ENCODE measurements at regions not wholly inside any gene's neighbourhood (a gene's known extent, or its start where the extent isn't known, plus 50 kb on each side); places are given as distances from the start of the nearest gene placed in this dataset.

DNA sequence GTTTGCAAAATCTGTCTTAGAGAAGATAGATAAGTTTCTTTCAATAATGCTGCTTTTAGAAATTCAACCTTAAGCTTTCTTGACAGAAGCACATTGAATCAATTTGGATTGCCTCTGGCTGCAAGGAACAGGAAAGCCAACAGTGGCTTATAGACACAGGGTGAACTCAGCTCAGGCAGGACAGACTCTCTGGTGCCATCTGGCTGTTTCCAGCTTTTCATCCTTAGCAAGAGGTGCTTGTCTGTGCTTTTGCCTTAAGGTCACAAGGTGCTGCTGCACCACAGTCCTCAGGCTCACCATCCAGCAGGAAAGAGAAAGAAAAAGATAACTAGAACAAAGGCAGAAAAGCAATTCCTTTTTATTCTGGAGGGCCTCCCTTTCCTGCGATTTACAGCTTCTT, 93.7 kb upstream of the ETS2 start:
- TF ChIP-seq ZNF622 (IDR thresholded peaks at IDR 0.05), result no peak
- no peak for TF ChIP-seq SPI1 (IDR thresholded peaks at IDR 0.05; ENCODE audit: borderline replicate concordance, insufficient read depth, low read depth, low read length)
- TF ChIP-seq CEBPB (IDR thresholded peaks at IDR 0.05; ENCODE audit: borderline replicate concordance in 1 of 2, low read depth in 2 of 2, low read length in 2 of 2), result no peak
- TF ChIP-seq, protein P1, sequence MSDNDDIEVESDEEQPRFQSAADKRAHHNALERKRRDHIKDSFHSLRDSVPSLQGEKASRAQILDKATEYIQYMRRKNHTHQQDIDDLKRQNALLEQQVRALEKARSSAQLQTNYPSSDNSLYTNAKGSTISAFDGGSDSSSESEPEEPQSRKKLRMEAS (IDR thresholded peaks at IDR 0.05; ENCODE audit: low read depth, low read length), result no peak
- TF ChIP-seq, protein P2, sequence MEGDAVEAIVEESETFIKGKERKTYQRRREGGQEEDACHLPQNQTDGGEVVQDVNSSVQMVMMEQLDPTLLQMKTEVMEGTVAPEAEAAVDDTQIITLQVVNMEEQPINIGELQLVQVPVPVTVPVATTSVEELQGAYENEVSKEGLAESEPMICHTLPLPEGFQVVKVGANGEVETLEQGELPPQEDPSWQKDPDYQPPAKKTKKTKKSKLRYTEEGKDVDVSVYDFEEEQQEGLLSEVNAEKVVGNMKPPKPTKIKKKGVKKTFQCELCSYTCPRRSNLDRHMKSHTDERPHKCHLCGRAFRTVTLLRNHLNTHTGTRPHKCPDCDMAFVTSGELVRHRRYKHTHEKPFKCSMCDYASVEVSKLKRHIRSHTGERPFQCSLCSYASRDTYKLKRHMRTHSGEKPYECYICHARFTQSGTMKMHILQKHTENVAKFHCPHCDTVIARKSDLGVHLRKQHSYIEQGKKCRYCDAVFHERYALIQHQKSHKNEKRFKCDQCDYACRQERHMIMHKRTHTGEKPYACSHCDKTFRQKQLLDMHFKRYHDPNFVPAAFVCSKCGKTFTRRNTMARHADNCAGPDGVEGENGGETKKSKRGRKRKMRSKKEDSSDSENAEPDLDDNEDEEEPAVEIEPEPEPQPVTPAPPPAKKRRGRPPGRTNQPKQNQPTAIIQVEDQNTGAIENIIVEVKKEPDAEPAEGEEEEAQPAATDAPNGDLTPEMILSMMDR (IDR thresholded peaks at IDR 0.05 in 2 of 3, conservative IDR thresholded peaks at IDR 0.05 in 1 of 3; ENCODE audit: control insufficient read depth in 2 of 3, extremely low read depth in 1 of 3, insufficient read depth in 1 of 3, low read depth in 3 of 3, low read length in 3 of 3), result peak; percentile 3 to 33 (median 9); a peak in 2 of 6 replicates
- no peak for TF ChIP-seq BRCA1 (IDR thresholded peaks at IDR 0.05; ENCODE audit: low read depth, low read length)
- no peak for TF ChIP-seq MXI1 (IDR thresholded peaks at IDR 0.05; ENCODE audit: low read depth, low read length)
- TF ChIP-seq JUNB (IDR thresholded peaks at IDR 0.05), result no peak
- no peak for TF ChIP-seq POLR2A (IDR thresholded peaks at IDR 0.05; ENCODE audit: low read depth, low read length)
- TF ChIP-seq CBX5 (IDR thresholded peaks at IDR 0.05; ENCODE audit: low read depth), result no peak
